ENCODE measurements at regions not wholly inside any gene's neighbourhood (a gene's known extent, or its start where the extent isn't known, plus 50 kb on each side); places are given as distances from the start of the nearest gene placed in this dataset.

- Histone ChIP-seq H3K9ac (no peak overlapping the region), H3K27ac (no peak overlapping the region), H3K4me2 (no peak overlapping the region), H3K79me2 (ENCODE audit: insufficient read depth, low read depth) (no peaks in the 10 kb centered on the region), H3K36me3 (ENCODE audit: insufficient read depth) (no peaks in the 10 kb centered on the region), H3K4me3 (IDR thresholded peaks at IDR 0.05; ENCODE audit: insufficient read depth, low read depth, low read length) (no peak overlapping the region), H3K27me3 (ENCODE audit: insufficient read depth, low read depth) (no peaks in the 10 kb centered on the region), H2AFZ (ENCODE audit: low read depth) (no peak overlapping the region), H3K4me1 (ENCODE audit: low read depth, poor library complexity, severe bottlenecking) (peaks cover 16% of the 10 kb centered on the region), H4K20me1 (ENCODE audit: insufficient read depth) (no peaks in the 10 kb centered on the region)
- no peak for TF ChIP-seq CTCF (conservative IDR thresholded peaks at IDR 0.05; ENCODE audit: low read depth, low read length)
These were observed 309.8 kb downstream of the CDC5L start for GRCh38 chr6:44697327-44697726.

- no peak for TF ChIP-seq CTCF (conservative IDR thresholded peaks at IDR 0.05; ENCODE audit: low read depth, low read length)
- Histone ChIP-seq H3K36me3 (ENCODE audit: insufficient read depth) (no peaks in the 10 kb centered on the region), H3K27me3 (ENCODE audit: insufficient read depth, low read depth) (no peaks in the 10 kb centered on the region), H4K20me1 (ENCODE audit: insufficient read depth) (no peaks in the 10 kb centered on the region), H3K4me2 (no peak overlapping the region), H3K9ac (no peak overlapping the region), H2AFZ (ENCODE audit: low read depth) (no peak overlapping the region), H3K4me1 (ENCODE audit: low read depth, poor library complexity, severe bottlenecking) (peaks cover 29% of the 10 kb centered on the region), H3K79me2 (ENCODE audit: insufficient read depth, low read depth) (no peaks in the 10 kb centered on the region), H3K4me3 (IDR thresholded peaks at IDR 0.05; ENCODE audit: insufficient read depth, low read depth, low read length) (no peak overlapping the region), H3K27ac (no peak overlapping the region)
These were observed 311.1 kb downstream of the CDC5L start for GRCh38 chr6:44698602-44699001.

GRCh38 chr6:44699082-44699481 lies 311.6 kb downstream of the CDC5L start:
- H3K27me3 ChIP-seq (ENCODE audit: insufficient read depth, low read depth), result no peaks in the 10 kb centered on the region
- no peak overlapping the region for H2AFZ ChIP-seq (ENCODE audit: low read depth)
- H4K20me1 ChIP-seq (ENCODE audit: insufficient read depth), result no peaks in the 10 kb centered on the region
- no peak overlapping the region for H3K4me3 ChIP-seq (IDR thresholded peaks at IDR 0.05; ENCODE audit: insufficient read depth, low read depth, low read length)
- no peaks in the 10 kb centered on the region for H3K36me3 ChIP-seq (ENCODE audit: insufficient read depth)
- H3K9ac ChIP-seq, result no peak overlapping the region
- peaks cover 34% of the 10 kb centered on the region for H3K4me1 ChIP-seq (ENCODE audit: low read depth, poor library complexity, severe bottlenecking)
- H3K27ac ChIP-seq, result no peak overlapping the region
- H3K79me2 ChIP-seq (ENCODE audit: insufficient read depth, low read depth), result no peaks in the 10 kb centered on the region
- TF ChIP-seq CTCF (conservative IDR thresholded peaks at IDR 0.05; ENCODE audit: low read depth, low read length), result no peak
- H3K4me2 ChIP-seq, result no peak overlapping the region

- no peaks in the 10 kb centered on the region for H3K79me2 ChIP-seq (ENCODE audit: insufficient read depth, low read depth)
- H2AFZ ChIP-seq (ENCODE audit: low read depth), result no peak overlapping the region
These were observed 312.3 kb downstream of the CDC5L start for GRCh38 chr6:44699851-44700250.

More at GRCh38 chr6:44699851-44700250, 312.3 kb downstream of the CDC5L start:
- Histone ChIP-seq H3K4me3 (IDR thresholded peaks at IDR 0.05; ENCODE audit: insufficient read depth, low read depth, low read length) (no peak overlapping the region), H3K9ac (no peak overlapping the region), H4K20me1 (ENCODE audit: insufficient read depth) (no peaks in the 10 kb centered on the region), H3K4me2 (no peak overlapping the region), H3K27ac (no peak overlapping the region), H3K27me3 (ENCODE audit: insufficient read depth, low read depth) (no peaks in the 10 kb centered on the region), H3K36me3 (ENCODE audit: insufficient read depth) (no peaks in the 10 kb centered on the region), H3K4me1 (ENCODE audit: low read depth, poor library complexity, severe bottlenecking) (peaks cover 37% of the 10 kb centered on the region)
- TF ChIP-seq CTCF (conservative IDR thresholded peaks at IDR 0.05; ENCODE audit: low read depth, low read length), result no peak

All from KMS-11 (cell line).